ENCODE measurements at regions not wholly inside any gene's neighbourhood (a gene's known extent, or its start where the extent isn't known, plus 50 kb on each side); places are given as distances from the start of the nearest gene placed in this dataset.
"Not testable (repeated sequence)": the region's sequence is repeated elsewhere in the genome, so short reads cannot be mapped to it uniquely, and the experiment has no call there.

DNA sequence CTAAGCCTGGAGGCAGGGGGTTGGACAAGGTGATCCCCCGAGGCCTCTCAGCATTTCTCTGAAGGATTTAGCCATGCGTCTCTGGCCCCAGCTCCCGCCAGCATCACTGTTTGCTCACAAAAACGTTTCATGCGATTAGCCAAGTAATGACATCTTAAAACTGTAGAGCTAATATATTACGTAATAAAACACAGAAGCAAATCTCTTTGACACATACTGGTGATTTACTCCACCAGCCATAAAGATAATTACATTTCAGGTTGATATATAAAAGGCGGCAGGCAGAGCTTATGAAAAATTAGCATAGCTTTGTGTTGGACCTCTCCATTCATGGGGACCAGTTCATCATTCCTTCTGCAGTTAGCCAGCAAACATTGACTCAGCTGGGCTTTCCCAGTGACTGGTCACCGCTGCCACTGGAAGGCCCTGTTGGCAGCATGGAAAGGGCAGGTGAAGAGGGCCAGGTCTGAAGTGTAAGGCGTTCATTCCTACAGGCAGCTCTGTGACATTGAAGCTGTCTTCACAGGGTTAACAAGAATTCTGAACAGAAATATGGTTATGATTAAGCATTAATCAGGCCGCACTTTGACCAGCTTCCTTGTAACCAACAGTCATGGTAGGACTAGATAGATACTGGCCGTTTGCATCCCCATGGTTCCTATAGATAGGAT, 150.3 kb downstream of the NECTIN1 start:
- TF ChIP-seq, protein P1, sequence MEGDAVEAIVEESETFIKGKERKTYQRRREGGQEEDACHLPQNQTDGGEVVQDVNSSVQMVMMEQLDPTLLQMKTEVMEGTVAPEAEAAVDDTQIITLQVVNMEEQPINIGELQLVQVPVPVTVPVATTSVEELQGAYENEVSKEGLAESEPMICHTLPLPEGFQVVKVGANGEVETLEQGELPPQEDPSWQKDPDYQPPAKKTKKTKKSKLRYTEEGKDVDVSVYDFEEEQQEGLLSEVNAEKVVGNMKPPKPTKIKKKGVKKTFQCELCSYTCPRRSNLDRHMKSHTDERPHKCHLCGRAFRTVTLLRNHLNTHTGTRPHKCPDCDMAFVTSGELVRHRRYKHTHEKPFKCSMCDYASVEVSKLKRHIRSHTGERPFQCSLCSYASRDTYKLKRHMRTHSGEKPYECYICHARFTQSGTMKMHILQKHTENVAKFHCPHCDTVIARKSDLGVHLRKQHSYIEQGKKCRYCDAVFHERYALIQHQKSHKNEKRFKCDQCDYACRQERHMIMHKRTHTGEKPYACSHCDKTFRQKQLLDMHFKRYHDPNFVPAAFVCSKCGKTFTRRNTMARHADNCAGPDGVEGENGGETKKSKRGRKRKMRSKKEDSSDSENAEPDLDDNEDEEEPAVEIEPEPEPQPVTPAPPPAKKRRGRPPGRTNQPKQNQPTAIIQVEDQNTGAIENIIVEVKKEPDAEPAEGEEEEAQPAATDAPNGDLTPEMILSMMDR (IDR thresholded peaks at IDR 0.05; ENCODE audit: borderline replicate concordance, insufficient read depth, low read depth, low read length), result no peak
- no peak overlapping the region for H3K4me3 ChIP-seq (ENCODE audit: low read depth, low read length)

DNA sequence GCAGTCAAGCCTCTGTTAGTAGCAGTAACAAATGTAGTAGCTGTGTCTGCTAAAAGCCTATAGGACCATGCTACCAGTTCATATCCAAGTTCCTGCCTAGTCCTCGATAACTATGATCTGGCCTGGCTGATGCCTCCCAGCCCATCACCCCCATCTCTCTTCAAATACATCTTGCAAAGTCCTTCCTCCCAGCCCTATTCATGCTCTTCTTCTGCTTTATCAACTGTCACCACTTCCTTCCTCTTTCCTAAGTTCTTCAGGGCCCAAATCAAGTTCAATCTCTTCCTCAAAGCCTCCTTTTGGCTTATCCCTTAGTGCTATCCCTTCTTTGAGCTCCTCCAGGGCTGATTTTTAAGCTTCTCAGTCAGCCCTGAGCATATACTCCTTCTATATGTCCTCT, 150.9 kb upstream of the THY1 start:
- H3K4me3 ChIP-seq (ENCODE audit: low read depth, low read length), result no peak overlapping the region
- TF ChIP-seq, protein P1 (IDR thresholded peaks at IDR 0.05; ENCODE audit: borderline replicate concordance, insufficient read depth, low read depth, low read length), result no peak

GRCh38 chr11:119572481-119573424, 149.8 kb upstream of the THY1 start:
- TF ChIP-seq, protein P1 (IDR thresholded peaks at IDR 0.05; ENCODE audit: borderline replicate concordance, insufficient read depth, low read depth, low read length), result no peak
- H3K4me3 ChIP-seq (ENCODE audit: low read depth, low read length), result no peak overlapping the region

GRCh38 chr11:119571311-119571710, 148.3 kb upstream of the THY1 start:
- no peak overlapping the region for H3K4me3 ChIP-seq (ENCODE audit: low read depth, low read length)
- TF ChIP-seq, protein P1 (IDR thresholded peaks at IDR 0.05; ENCODE audit: borderline replicate concordance, insufficient read depth, low read depth, low read length), result no peak

DNA sequence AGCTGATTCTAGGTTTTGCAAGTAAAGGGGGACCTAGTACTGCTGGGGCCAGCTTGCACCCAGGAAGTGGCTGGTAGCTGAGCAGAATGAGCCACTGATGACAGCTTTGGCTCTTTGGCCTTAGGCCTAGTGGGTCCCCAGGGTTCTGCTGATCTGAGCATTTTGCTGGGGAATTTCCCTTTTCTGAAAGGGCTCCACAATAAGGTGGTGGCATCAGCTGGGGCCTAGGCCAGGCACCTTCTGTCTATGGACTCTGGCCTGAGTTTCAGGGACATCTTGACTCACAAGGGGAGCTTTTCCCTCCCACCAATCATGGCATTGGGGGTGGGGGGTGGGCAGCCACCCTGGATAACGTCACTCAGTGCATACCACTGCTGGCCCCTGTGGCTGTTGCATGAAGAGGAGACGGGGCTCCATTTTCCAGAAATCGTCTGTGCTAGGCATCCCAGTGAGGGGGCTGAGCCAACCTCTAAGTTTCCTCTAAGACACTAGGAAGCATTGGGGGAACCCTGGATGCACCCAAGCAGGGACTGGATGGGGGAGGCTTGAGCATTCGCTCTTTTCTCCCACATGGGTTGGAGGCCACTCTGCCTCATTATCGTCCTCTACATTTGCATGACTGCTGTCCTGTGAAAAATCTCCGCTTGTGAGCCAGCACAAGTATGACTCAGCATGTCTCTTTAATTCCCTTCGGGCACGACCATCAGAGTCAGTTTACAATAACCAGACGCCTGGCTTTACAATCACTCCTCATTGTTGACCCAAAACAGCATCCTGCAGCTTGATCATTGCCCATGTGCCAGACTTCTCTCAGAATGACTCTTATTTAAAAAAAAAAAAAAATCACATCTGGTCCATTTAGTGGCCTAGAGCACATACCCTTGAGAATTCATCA, 145.0 kb upstream of the THY1 start:
- H3K4me3 ChIP-seq (ENCODE audit: low read depth, low read length), result no peak overlapping the region
- TF ChIP-seq, protein P1 (IDR thresholded peaks at IDR 0.05; ENCODE audit: borderline replicate concordance, insufficient read depth, low read depth, low read length), result no peak

GRCh38 chr11:119566319-119566718, 143.3 kb upstream of the THY1 start:
- TF ChIP-seq, protein P1 (IDR thresholded peaks at IDR 0.05; ENCODE audit: borderline replicate concordance, insufficient read depth, low read depth, low read length), result no peak

DNA sequence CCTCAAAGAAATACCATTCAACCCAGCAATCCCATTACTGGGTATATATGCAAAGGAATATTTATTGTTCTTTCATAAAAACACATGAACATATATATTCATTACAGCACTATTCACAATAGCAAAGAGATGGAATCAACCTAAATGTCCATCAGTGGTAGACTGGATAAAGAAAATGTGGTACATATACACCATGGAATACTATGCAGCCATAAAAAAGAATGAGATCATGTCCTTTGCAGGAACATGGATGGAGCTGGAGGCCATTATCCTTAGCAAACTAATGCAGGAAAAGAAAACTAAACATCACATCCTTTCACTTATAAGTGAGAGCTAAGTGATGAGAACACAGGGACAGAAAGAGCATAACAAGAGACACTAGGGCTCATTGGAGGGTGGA, 142.7 kb upstream of the THY1 start:
- not testable (repeated sequence) for H3K4me3 ChIP-seq (ENCODE audit: low read depth, low read length)

More at GRCh38 chr11:119566319-119566718, 143.3 kb upstream of the THY1 start:
- no peak overlapping the region for H3K4me3 ChIP-seq (ENCODE audit: low read depth, low read length)

Measured in GM12875 (cell line).